Upper lobe of right lung (tissue), 1 donor: ENCODE measurements at regions not wholly inside any gene's neighbourhood (a gene's known extent, or its start where the extent isn't known, plus 50 kb on each side); places are given as distances from the start of the nearest gene placed in this dataset.
A peak's percentile ranks its signal among the peaks of the same experiment; 100 is the strongest.
"Not testable (repeated sequence)": the region's sequence is repeated elsewhere in the genome, so short reads cannot be mapped to it uniquely, and the experiment has no call there.

Source experiments
- ATAC-seq: fragments of 200-7000 bp; cut with Tn5 transposase; one replicate; pipeline ENCODE4 v1.9.1; 2020; ENCODE audit warnings: mild to moderate bottlenecking, moderate library complexity
- DNase-seq: peaks from one replicate; pipeline ENCODE4 v3.0.0-alpha.2; 2020
- H3K27ac ChIP-seq: fragments of 200-600 bp; one replicate; pipeline ENCODE4 v1.8.0; 2022
- H3K27me3 ChIP-seq: fragments of 200-600 bp; one replicate; pipeline ENCODE4 v1.8.0; 2022; ENCODE audit warnings: mild to moderate bottlenecking
- H3K36me3 ChIP-seq: fragments of 200-600 bp; one replicate; pipeline ENCODE4 v1.8.0; 2022
- H3K4me1 ChIP-seq: fragments of 200-600 bp; one replicate; pipeline ENCODE4 v1.8.0; 2022
- H3K4me3 ChIP-seq: fragments of 200-600 bp; one replicate; pipeline ENCODE4 v1.8.0; 2022; ENCODE audit warnings: mild to moderate bottlenecking
- H3K9me3 ChIP-seq: fragments of 200-600 bp; one replicate; pipeline ENCODE4 v1.8.0; 2022
- intact Hi-C: fragments of 100-400 bp; cut with DNase I; formaldehyde crosslinking; loops from one replicate; pipeline ENCODE4 v1.11.0; 2022
- TF ChIP-seq, protein P1 (sequence below): fragments of 200-600 bp; IDR thresholded peaks from one replicate; pipeline ENCODE4 v1.8.0; 2022; ENCODE audit warnings: antibody characterized with exemption
- donor health status: DM: no; HTN: yes; CAD: no; lungs with severe emphysema.

DNA sequence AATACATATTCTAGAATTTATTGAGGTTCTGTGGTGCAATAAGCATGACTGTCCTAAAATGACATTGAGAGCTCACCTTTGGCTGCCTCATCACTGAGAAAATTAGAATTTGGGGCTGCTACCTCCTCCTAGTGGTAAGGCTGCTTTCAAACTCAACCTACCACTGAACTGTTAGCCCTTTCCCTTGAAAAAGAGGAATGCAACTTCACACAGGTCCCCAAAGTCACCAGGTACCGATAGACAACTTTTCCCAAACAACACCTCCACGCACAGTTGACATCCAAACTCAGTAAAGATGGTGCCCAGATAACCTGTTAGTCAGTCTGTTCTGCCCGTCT is 75.9 kb upstream of the SCIN start:
- Histone ChIP-seq H3K27me3 (no peaks in the 10 kb centered on the region), H3K27ac (no peak overlapping the region), H3K4me3 (no peak overlapping the region), H3K9me3 (no peaks in the 10 kb centered on the region), H3K4me1 (no peaks in the 10 kb centered on the region), H3K36me3 (no peaks in the 10 kb centered on the region)
- TF ChIP-seq, protein P1, sequence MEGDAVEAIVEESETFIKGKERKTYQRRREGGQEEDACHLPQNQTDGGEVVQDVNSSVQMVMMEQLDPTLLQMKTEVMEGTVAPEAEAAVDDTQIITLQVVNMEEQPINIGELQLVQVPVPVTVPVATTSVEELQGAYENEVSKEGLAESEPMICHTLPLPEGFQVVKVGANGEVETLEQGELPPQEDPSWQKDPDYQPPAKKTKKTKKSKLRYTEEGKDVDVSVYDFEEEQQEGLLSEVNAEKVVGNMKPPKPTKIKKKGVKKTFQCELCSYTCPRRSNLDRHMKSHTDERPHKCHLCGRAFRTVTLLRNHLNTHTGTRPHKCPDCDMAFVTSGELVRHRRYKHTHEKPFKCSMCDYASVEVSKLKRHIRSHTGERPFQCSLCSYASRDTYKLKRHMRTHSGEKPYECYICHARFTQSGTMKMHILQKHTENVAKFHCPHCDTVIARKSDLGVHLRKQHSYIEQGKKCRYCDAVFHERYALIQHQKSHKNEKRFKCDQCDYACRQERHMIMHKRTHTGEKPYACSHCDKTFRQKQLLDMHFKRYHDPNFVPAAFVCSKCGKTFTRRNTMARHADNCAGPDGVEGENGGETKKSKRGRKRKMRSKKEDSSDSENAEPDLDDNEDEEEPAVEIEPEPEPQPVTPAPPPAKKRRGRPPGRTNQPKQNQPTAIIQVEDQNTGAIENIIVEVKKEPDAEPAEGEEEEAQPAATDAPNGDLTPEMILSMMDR: no peak
- ATAC-seq (no peak), DNase-seq (no peak)
- intact Hi-C loops: no loop called here

DNA sequence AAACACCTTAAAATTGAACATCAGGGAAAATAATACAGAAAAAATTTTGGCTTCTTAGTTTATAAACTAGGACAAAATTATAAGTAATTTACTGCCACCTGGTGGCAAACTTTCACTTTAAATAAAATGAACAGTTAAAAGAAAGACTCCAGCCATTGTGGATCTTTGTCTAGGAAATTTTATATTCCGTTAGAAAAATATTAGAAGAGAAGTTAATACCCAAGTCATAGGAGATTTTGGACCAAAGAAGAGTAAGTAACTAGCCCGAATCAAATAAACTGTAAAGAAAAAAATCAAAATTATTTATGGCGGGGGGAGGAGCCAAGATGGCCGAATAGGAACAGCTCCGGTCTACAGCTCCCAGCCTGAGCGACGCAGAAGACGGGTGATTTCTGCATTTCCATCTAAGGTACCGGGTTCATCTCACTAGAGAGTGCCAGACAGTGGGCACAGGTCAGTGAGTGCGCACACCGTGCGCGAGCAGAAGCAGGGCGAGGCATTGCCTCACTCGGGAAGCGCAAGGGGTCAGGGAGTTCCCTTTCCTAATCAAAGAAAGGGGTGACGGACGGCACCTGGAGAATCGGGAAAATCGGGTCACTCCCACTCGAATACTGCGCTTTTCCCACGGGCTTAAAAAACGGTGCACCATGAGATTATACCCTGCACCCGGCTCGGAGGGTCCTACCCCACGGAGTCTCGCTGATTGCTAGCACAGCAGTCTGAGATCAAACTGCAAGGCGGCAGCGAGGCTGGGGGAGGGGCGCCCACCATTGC is 73.4 kb upstream of the SCIN start:
- TF ChIP-seq, protein P1: peak; percentile 40
- H3K27me3 ChIP-seq, H3K9me3 ChIP-seq, DNase-seq, H3K36me3 ChIP-seq, intact Hi-C loops, H3K4me1 ChIP-seq, ATAC-seq, H3K27ac ChIP-seq: not testable (repeated sequence)
- peak overlapping the region; percentile 19 for H3K4me3 ChIP-seq

DNA sequence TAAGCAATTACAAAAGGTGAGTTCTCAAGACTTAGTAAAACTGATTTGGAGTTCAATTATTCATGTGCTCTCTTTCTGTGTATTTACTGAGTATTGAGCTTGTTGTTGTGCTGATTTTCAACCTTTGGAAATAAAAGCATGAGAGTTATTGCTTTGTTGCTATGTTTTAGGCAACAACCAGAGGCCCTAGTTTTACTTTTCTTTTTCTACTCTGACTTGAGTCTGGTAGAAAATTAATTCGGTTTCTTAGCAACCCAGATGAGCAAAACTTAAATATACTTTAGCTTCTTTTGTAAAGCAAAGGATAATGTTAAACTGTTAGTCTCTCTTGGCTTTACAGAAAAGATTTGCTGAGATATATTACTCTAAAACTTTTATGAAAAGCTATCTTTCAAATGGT is 66.4 kb upstream of the SCIN start:
- intact Hi-C loops: no loop called here
- no peak overlapping the region for H3K27ac ChIP-seq
- H3K4me1 ChIP-seq: no peaks in the 10 kb centered on the region
- H3K4me3 ChIP-seq: no peak overlapping the region
- TF ChIP-seq, protein P1: no peak
- no peaks in the 10 kb centered on the region for H3K36me3 ChIP-seq
- no peaks in the 10 kb centered on the region for H3K27me3 ChIP-seq
- DNase-seq (no peak), ATAC-seq (no peak)
- no peaks in the 10 kb centered on the region for H3K9me3 ChIP-seq

DNA sequence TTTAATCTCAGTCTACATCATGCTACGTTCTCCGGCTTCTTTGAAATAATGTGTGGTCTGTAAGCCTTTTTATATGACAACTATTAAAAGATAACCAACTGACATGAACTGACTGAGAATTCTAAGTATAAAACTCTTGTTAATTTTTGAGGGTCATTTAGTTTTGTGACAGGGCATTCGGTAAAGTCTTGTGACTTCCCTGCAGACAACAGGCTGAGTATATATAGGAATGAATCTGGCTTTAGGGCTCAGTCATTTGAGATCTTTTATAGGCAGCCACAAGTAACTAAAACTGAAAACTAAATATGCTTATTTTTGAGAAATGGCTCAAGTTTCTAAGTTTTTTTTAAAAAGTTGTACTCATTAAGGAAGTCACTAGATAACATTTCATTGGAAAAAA is 62.5 kb upstream of the SCIN start:
- Histone ChIP-seq H3K9me3 (no peaks in the 10 kb centered on the region), H3K4me1 (no peaks in the 10 kb centered on the region), H3K4me3 (no peak overlapping the region), H3K36me3 (no peaks in the 10 kb centered on the region), H3K27me3 (no peaks in the 10 kb centered on the region), H3K27ac (no peak overlapping the region)
- ATAC-seq (no peak), DNase-seq (no peak)
- TF ChIP-seq, protein P1: no peak
- intact Hi-C loops: no loop called here

DNA sequence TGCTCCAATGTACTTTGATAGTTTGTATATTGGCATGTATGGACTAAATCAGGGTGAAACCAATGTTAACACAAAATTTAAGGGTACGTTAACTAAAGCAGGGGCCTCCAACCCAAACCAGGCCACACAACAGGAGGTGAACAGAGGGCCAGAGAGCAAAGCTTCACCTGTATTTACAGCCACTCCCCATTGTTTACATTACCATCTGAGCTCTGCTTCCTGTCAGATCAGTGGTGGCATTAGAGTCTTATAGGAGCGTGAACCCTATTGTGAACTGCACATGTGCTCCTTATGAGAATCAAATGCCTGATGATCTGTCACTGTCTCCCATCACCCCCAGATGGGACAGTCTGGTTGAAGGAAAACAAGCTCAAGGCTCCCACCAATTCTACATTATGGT is 62.0 kb upstream of the SCIN start:
- Histone ChIP-seq H3K9me3 (no peaks in the 10 kb centered on the region), H3K27me3 (no peaks in the 10 kb centered on the region), H3K4me1 (no peaks in the 10 kb centered on the region), H3K36me3 (no peaks in the 10 kb centered on the region), H3K27ac (no peak overlapping the region), H3K4me3 (no peak overlapping the region)
- intact Hi-C loops: no loop called here
- no peak for ATAC-seq
- no peak for DNase-seq
- TF ChIP-seq, protein P1: no peak

DNA sequence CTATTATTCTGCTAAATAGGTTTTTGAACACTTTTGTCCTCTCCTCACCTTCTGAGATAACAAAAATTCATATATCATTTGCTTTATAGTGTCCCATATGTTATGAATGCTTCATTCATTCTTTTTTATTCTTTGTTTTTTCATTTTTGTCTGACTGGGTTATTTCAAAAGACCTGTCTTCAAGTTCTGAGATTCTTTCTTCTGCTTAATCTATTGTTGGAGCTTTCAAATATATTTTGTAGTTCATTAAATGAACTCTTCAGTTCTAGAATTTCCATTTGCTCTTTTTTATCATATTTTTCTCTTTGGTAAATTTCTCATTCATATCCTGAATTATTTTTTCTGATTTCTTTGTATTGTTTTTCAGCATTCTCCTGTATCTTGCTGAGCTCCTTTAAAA is 53.1 kb upstream of the SCIN start:
- no peaks in the 10 kb centered on the region for H3K36me3 ChIP-seq
- no peaks in the 10 kb centered on the region for H3K9me3 ChIP-seq
- no peak overlapping the region for H3K27ac ChIP-seq
- TF ChIP-seq, protein P1: no peak
- intact Hi-C loops: no loop called here
- no peak overlapping the region for H3K4me3 ChIP-seq
- no peaks in the 10 kb centered on the region for H3K27me3 ChIP-seq
- DNase-seq: no peak
- ATAC-seq: no peak
- H3K4me1 ChIP-seq: no peaks in the 10 kb centered on the region
